ENCODE measurements at regions not wholly inside any gene's neighbourhood (a gene's known extent, or its start where the extent isn't known, plus 50 kb on each side); places are given as distances from the start of the nearest gene placed in this dataset.

GRCh38 chr3:189117087-189117486, 54.7 kb upstream of the TPRG1 start:
- DNase-seq: no peak
- ATAC-seq: no peak

- ATAC-seq: no peak
- no peak for DNase-seq
These were observed 52.9 kb upstream of the TPRG1 start for GRCh38 chr3:189118896-189119295.

GRCh38 chr3:189119950-189120349, 51.8 kb upstream of the TPRG1 start:
- no peak for DNase-seq

GRCh38 chr3:189121092-189121491, 50.7 kb upstream of the TPRG1 start:
- no peak for DNase-seq

More at GRCh38 chr3:189119950-189120349, 51.8 kb upstream of the TPRG1 start:
- ATAC-seq: no peak

More at GRCh38 chr3:189121092-189121491, 50.7 kb upstream of the TPRG1 start:
- no peak for ATAC-seq
